Adrenal gland (tissue), 9 donors: ENCODE measurements at regions not wholly inside any gene's neighbourhood (a gene's known extent, or its start where the extent isn't known, plus 50 kb on each side); places are given as distances from the start of the nearest gene placed in this dataset.

Experiments
- DNase-seq, 7 donors: peaks; one replicate each; pipeline ENCODE4 v3.0.0-alpha.2; 2019 to 2020
- H3K27ac ChIP-seq, 5 donors: fragments of 200-600 bp; sonication (generic) in 4 of 5; 1 replicate in 3 of 5; 2 replicates in 2 of 5; pipeline versions ENCODE4 v1.5.1 to v1.8.0; 2016 to 2020; ENCODE audit warnings: mild to moderate bottlenecking in 1 of 5
- H3K27me3 ChIP-seq: fragments of 200-600 bp; 2 replicates; pipeline ENCODE4 v1.8.0; 2021
- H3K36me3 ChIP-seq, 2 donors: fragments of 200-600 bp; replicated peaks in 1 of 2; 1 replicate in 1 of 2; 2 replicates in 1 of 2; pipeline versions ENCODE4 v1.5.1 to v1.8.0; 2018 to 2022
- H3K4me1 ChIP-seq, 2 donors: fragments of 200-600 bp; replicated peaks in 1 of 2; 1 replicate in 1 of 2; 2 replicates in 1 of 2; pipeline versions ENCODE4 v1.5.1 to v1.8.0; 2018 to 2021
- H3K4me3 ChIP-seq, 4 donors: fragments of 200-600 bp; sonication (generic) in 3 of 4; one replicate each; pipeline ENCODE4 v1.5.1; 2016 to 2018
- H3K9me3 ChIP-seq, 3 donors: fragments of 200-600 bp; sonication (generic) in 1 of 3; replicated peaks in 1 of 3; 1 replicate in 2 of 3; 2 replicates in 1 of 3; pipeline versions ENCODE4 v1.5.1 to v1.8.0; 2016 to 2021
- POLR2A ChIP-seq, 2 donors: fragments of 450-650 bp; IDR thresholded peaks; one replicate each; pipeline ENCODE4 v1.6.1; 2017; ENCODE audit warnings: antibody characterized with exemption in 2 of 2, mild to moderate bottlenecking in 2 of 2, moderate library complexity in 1 of 2
- WGBS, 4 donors: extraction: QIAGEN DNeasy Blood & Tissue Kit in 2 of 4; methylation state at CpG; one replicate each; pipeline versions ENCODE4 v1.1.5 to v1.1.7; 2013 to 2017; 5-methylcytosine and 5-hydroxymethylcytosine counted together
- intact Hi-C, 2 donors: fragments of 100-400 bp; cut with DNase I; formaldehyde crosslinking; loops; one replicate each; pipeline versions ENCODE4 v1.14.1 to v1.15.0; 2022 to 2023
- TF ChIP-seq, protein P1 (sequence below), 6 experiments: fragments of 450-650 bp in 4 of 6; fragments of 200-600 bp in 2 of 6; sonication (generic) in 1 of 6; IDR thresholded peaks; 1 replicate in 5 of 6; 2 replicates in 1 of 6; pipeline versions ENCODE4 v1.5.1 to v1.8.0; 2016 to 2021; ENCODE audit warnings: antibody characterized with exemption in 6 of 6, mild to moderate bottlenecking in 2 of 6, moderate library complexity in 1 of 6
- donor health status: healthy with polysubstance abuse.
- donor health status: Bipolar disorder and iron deficiency.
- donor health status: DM: yes; HTN: yes; CAD: no.
- donor health status: DM: no; HTN: no; CAD: no.
- donor health status: DM: no; HTN: no; CAD: no.

DNA sequence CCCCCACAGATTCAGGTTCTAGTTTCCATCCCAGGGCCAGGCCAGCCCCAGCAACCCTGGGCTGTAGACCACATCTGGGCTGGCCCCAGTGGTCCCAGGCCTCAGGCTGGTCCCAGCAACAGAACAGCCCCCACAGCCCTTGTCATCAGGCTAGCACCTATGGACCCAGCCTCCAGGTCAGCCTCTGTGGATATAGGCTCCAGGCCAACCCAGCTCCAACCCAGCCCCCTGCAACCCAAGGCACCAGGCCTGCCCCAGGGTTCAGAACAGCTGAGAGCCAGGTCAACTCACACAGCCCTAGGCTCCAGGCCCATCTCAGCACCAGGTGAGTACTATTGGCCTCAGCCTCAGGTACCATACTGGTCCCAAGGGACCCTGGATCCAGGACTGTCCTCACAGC, 155.3 kb downstream of the PWWP3B start:
- DNase-seq, result no peak
- H3K27me3 ChIP-seq, result no peaks in the 10 kb centered on the region
- H3K9me3 ChIP-seq, result no peaks in the 10 kb centered on the region
- H3K4me1 ChIP-seq, result no peaks in the 10 kb centered on the region
- H3K27ac ChIP-seq, result no peak overlapping the region
- TF ChIP-seq, protein P1, sequence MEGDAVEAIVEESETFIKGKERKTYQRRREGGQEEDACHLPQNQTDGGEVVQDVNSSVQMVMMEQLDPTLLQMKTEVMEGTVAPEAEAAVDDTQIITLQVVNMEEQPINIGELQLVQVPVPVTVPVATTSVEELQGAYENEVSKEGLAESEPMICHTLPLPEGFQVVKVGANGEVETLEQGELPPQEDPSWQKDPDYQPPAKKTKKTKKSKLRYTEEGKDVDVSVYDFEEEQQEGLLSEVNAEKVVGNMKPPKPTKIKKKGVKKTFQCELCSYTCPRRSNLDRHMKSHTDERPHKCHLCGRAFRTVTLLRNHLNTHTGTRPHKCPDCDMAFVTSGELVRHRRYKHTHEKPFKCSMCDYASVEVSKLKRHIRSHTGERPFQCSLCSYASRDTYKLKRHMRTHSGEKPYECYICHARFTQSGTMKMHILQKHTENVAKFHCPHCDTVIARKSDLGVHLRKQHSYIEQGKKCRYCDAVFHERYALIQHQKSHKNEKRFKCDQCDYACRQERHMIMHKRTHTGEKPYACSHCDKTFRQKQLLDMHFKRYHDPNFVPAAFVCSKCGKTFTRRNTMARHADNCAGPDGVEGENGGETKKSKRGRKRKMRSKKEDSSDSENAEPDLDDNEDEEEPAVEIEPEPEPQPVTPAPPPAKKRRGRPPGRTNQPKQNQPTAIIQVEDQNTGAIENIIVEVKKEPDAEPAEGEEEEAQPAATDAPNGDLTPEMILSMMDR (IDR thresholded peaks at IDR 0.05), result no peak
- no peak for TF ChIP-seq POLR2A (IDR thresholded peaks at IDR 0.05)
- intact Hi-C loops, result no loop called here
- H3K36me3 ChIP-seq, result no peaks in the 10 kb centered on the region
- H3K4me3 ChIP-seq, result no peak overlapping the region

DNA sequence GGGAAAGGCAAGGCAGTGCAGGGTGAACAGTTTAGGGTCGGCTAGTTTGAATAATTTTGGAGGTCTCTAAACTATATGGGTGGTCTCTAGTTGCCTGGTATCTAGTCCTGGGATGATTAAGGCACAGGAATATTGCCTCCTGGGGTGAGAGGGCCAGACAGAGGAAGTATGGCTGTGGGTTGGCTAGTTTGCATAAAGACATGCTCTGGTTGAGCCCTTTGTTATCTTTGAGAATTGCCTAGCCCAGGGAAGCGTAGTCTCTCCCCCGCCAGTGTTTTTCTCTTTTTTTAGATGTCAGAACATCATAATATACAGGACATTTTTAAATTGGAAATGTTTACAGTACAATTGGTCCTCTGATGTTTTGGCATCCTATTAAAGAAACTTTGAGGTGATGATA, 163.5 kb downstream of the PWWP3B start:
- Histone ChIP-seq H3K36me3 (no peaks in the 10 kb centered on the region), H3K27me3 (peaks cover 13% of the 10 kb centered on the region), H3K4me1 (no peaks in the 10 kb centered on the region), H3K4me3 (no peak overlapping the region), H3K9me3 (no peaks in the 10 kb centered on the region), H3K27ac (no peak overlapping the region)
- intact Hi-C loops, result no loop called here
- WGBS, 4 donors, result 61 to 66% (median 63%) methylated on average over 3 of the region's 3 CpGs
- TF ChIP-seq POLR2A (IDR thresholded peaks at IDR 0.05), result no peak
- TF ChIP-seq, protein P1 (IDR thresholded peaks at IDR 0.05), result no peak
- no peak for DNase-seq

DNA sequence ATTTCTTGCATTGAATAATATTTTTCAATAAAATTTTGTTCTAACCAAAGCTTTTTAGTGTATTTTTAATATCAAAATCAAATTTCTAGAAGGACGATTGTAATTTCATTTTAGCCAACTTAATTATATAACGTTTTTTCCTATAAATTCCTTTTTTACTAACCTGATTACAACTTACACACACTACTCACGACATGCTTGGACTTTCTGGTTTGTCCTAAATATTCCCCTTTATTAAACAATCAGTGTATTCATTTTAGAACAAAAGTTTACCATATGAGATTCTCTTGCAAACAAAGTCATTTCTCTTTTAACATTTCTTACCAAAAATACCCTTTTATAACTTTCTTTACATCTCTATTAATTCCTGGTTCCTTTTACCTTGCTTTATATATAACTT, 173.7 kb downstream of the PWWP3B start:
- intact Hi-C loops, result no loop called here
- 43 to 50% (median 49%) methylated on average over 3 of the region's 3 CpGs for WGBS, 4 donors
- no peaks in the 10 kb centered on the region for H3K36me3 ChIP-seq

DNA sequence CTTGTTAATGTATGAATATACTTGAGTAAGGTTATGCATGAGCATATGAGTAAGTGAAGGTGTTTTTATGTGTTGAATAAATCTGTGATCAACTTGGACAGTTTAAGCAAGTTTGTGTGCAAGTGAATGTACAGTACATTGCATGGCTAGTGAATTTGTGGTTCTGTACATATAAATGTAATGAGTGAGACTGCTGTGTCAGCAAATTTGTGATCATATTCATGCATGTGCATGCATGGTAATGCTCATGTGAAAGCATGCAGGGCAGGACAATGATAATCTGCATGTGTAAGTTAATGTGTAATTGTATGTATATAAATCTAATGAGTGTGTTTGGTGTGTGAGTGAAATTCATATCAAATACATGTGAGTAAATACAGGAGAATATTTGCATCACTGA, 188.5 kb downstream of the PWWP3B start:
- H3K4me3 ChIP-seq, result no peak overlapping the region
- intact Hi-C loops, result no loop called here
- H3K4me1 ChIP-seq, result no peaks in the 10 kb centered on the region
- no peaks in the 10 kb centered on the region for H3K9me3 ChIP-seq
- H3K27me3 ChIP-seq, result peaks cover 13% of the 10 kb centered on the region
- TF ChIP-seq POLR2A (IDR thresholded peaks at IDR 0.05), result no peak
- TF ChIP-seq, protein P1 (IDR thresholded peaks at IDR 0.05), result no peak
- no peak for DNase-seq
- no peak overlapping the region for H3K27ac ChIP-seq
- H3K36me3 ChIP-seq, result no peaks in the 10 kb centered on the region

More for the DNA sequence above, 173.7 kb downstream of the PWWP3B start:
- no peak for DNase-seq
- Histone ChIP-seq H3K9me3 (no peaks in the 10 kb centered on the region), H3K4me1 (no peaks in the 10 kb centered on the region), H3K27me3 (peaks cover 7% of the 10 kb centered on the region), H3K4me3 (no peak overlapping the region), H3K27ac (no peak overlapping the region)
- no peak for TF ChIP-seq POLR2A (IDR thresholded peaks at IDR 0.05)
- TF ChIP-seq, protein P1 (IDR thresholded peaks at IDR 0.05), result no peak
